T1000 (cell line): ENCODE measurements at regions not wholly inside any gene's neighbourhood (a gene's known extent, or its start where the extent isn't known, plus 50 kb on each side); places are given as distances from the start of the nearest gene placed in this dataset.

Experiments
- DNase-seq: peaks from one replicate; lab custom pipeline; 2025; ENCODE audit warnings: mixed read lengths; lab: John Stamatoyannopoulos, UW

- DNase-seq: no peak
These were observed 228.8 kb downstream of the CDH11 start for GRCh38 chr16:64892835-64893785.

GRCh38 chr16:64889446-64889845 lies 232.4 kb downstream of the CDH11 start:
- DNase-seq: no peak

- no peak for DNase-seq
These were observed 234.2 kb downstream of the CDH11 start for GRCh38 chr16:64887651-64888050.

- no peak for DNase-seq
These were observed 239.6 kb downstream of the CDH11 start for GRCh38 chr16:64882078-64882784.

- DNase-seq: no peak
These were observed 240.9 kb downstream of the CDH11 start for GRCh38 chr16:64880994-64881393.

GRCh38 chr16:64880006-64880405 lies 241.9 kb downstream of the CDH11 start:
- no peak for DNase-seq

GRCh38 chr16:64878940-64879339 lies 242.9 kb downstream of the CDH11 start:
- no peak for DNase-seq

- DNase-seq: no peak
These were observed 249.8 kb downstream of the CDH11 start for GRCh38 chr16:64872101-64872500.

GRCh38 chr16:64870859-64871258 lies 251.0 kb downstream of the CDH11 start:
- no peak for DNase-seq

- no peak for DNase-seq
These were observed 252.1 kb downstream of the CDH11 start for GRCh38 chr16:64869781-64870180.

GRCh38 chr16:64866021-64866420 lies 255.8 kb downstream of the CDH11 start:
- DNase-seq: no peak

- DNase-seq: no peak
These were observed 256.7 kb downstream of the CDH11 start for GRCh38 chr16:64865069-64865696.

- DNase-seq: no peak
These were observed 257.5 kb downstream of the CDH11 start for GRCh38 chr16:64864232-64864809.

- DNase-seq: no peak
These were observed 263.8 kb downstream of the CDH11 start for GRCh38 chr16:64858076-64858475.

GRCh38 chr16:64857411-64857810 lies 264.5 kb downstream of the CDH11 start:
- DNase-seq: no peak

- no peak for DNase-seq
These were observed 268.3 kb downstream of the CDH11 start for GRCh38 chr16:64853551-64853950.

- DNase-seq: no peak
These were observed 274.9 kb downstream of the CDH11 start for GRCh38 chr16:64846966-64847365.

GRCh38 chr16:64845071-64845470 lies 276.8 kb downstream of the CDH11 start:
- DNase-seq: no peak

- DNase-seq: no peak
These were observed 280.4 kb downstream of the CDH11 start for GRCh38 chr16:64841482-64841881.

GRCh38 chr16:64841071-64841470 lies 280.8 kb downstream of the CDH11 start:
- no peak for DNase-seq

GRCh38 chr16:64830653-64831052 lies 291.2 kb downstream of the CDH11 start:
- DNase-seq: no peak

- no peak for DNase-seq
These were observed 292.2 kb downstream of the CDH11 start for GRCh38 chr16:64829678-64830077.
